MM.1S (cell line): ENCODE measurements at regions not wholly inside any gene's neighbourhood (a gene's known extent, or its start where the extent isn't known, plus 50 kb on each side); places are given as distances from the start of the nearest gene placed in this dataset.
"Not testable (repeated sequence)": the region's sequence is repeated elsewhere in the genome, so short reads cannot be mapped to it uniquely, and the experiment has no call there.

Experiments
- EZH2 ChIP-seq: fragments of 300-600 bp; sonication (generic); optimal IDR thresholded peaks from 2 replicates; pipeline ENCODE3; 2017; ENCODE audit warnings: low read depth, mild to moderate bottlenecking, antibody characterized with exemption, low read length, mixed read lengths
- EZH2phosphoT487 ChIP-seq: fragments of 300-600 bp; sonication (generic); IDR thresholded peaks from 2 replicates; pipeline ENCODE4 v1.6.1; 2018; ENCODE audit warnings: antibody characterized with exemption, low read length
- TF ChIP-seq, protein P1 (sequence below): fragments of 300-600 bp; sonication (generic); IDR thresholded peaks from 2 replicates; pipeline ENCODE4 v1.5.1; 2016; ENCODE audit warnings: antibody characterized with exemption, low read length, mixed read lengths

DNA sequence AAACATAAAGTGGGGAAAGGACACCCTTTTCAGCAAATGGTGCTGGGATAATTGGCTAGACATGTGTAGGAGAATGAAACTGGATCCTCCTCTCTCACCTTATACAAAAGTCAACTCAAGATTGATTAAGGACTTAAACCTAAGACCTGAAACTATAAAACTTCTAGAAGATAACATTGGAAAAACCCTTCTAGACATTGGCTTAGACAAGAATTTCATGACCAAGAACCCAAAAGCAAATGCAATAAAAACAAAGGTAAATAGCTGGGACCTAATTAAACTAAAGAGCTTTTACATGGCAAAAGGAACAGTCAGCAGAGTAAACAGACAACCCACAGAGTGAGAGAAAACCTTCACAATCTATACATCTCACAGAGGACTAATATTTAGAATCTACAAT is 55.4 kb upstream of the IGFBP5 start:
- TF ChIP-seq, protein P1, sequence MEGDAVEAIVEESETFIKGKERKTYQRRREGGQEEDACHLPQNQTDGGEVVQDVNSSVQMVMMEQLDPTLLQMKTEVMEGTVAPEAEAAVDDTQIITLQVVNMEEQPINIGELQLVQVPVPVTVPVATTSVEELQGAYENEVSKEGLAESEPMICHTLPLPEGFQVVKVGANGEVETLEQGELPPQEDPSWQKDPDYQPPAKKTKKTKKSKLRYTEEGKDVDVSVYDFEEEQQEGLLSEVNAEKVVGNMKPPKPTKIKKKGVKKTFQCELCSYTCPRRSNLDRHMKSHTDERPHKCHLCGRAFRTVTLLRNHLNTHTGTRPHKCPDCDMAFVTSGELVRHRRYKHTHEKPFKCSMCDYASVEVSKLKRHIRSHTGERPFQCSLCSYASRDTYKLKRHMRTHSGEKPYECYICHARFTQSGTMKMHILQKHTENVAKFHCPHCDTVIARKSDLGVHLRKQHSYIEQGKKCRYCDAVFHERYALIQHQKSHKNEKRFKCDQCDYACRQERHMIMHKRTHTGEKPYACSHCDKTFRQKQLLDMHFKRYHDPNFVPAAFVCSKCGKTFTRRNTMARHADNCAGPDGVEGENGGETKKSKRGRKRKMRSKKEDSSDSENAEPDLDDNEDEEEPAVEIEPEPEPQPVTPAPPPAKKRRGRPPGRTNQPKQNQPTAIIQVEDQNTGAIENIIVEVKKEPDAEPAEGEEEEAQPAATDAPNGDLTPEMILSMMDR: not testable (repeated sequence)
- TF ChIP-seq EZH2phosphoT487, EZH2: not testable (repeated sequence)
